PC-9 (cell line): ENCODE measurements at regions not wholly inside any gene's neighbourhood (a gene's known extent, or its start where the extent isn't known, plus 50 kb on each side); places are given as distances from the start of the nearest gene placed in this dataset.

Experiments used
- BruUV-seq: library from RNA; stranded (reverse); fragments of 400-500 nt; replicated peaks from 2 replicates; lab custom pipeline; 2021; lab: Mats Ljungman, UMichigan
- CTCF ChIA-PET: fragments of 300-600 bp; sonication (Branson Sonifier 250); formaldehyde crosslinking; loops from one replicate; lab custom pipeline; 2022; ENCODE audit warnings: antibody characterized with exemption; lab: Charles Lee
- POLR2A ChIA-PET: fragments of 300-600 bp; sonication (Branson Sonifier 250); formaldehyde crosslinking; loops from one replicate; lab custom pipeline; 2022; ENCODE audit warnings: antibody characterized with exemption; ENCODE audit not compliant: unreplicated experiment; lab: Charles Lee
- DNase-seq, 2 experiments: peaks; one replicate each; pipeline versions ENCODE4 v3.0.0 to v3.0.0-alpha.2; 2015 to 2022; ENCODE audit warnings: mixed read lengths in 1 of 2
- H2AFZ ChIP-seq: fragments of 200-600 bp; sonication (generic); 2 replicates; pipeline ENCODE4 v1.8.1; 2017; ENCODE audit warnings: antibody characterized with exemption
- H3F3A ChIP-seq: fragments of 200-600 bp; sonication (generic); 2 replicates; pipeline ENCODE4 v1.8.1; 2017; ENCODE audit warnings: antibody characterized with exemption, mild to moderate bottlenecking, low read depth; ENCODE audit not compliant: insufficient read depth
- H3K27ac ChIP-seq: fragments of 200-600 bp; sonication (generic); 2 replicates; pipeline ENCODE4 v1.6.1; 2016; ENCODE audit warnings: mixed run types
- H3K27me3 ChIP-seq: fragments of 200-600 bp; sonication (generic); 2 replicates; pipeline ENCODE4 v1.6.1; 2016; ENCODE audit warnings: low read depth, mixed run types; ENCODE audit not compliant: insufficient read depth
- H3K36me3 ChIP-seq: fragments of 200-600 bp; sonication (generic); 2 replicates; pipeline ENCODE4 v1.6.1; 2016; ENCODE audit warnings: low read depth, mixed run types
- H3K4me1 ChIP-seq: fragments of 200-600 bp; sonication (generic); replicated peaks from 2 replicates; pipeline ENCODE4 v1.6.1; 2016; ENCODE audit warnings: mixed run types; ENCODE audit not compliant: insufficient read depth
- H3K4me2 ChIP-seq: fragments of 200-600 bp; sonication (generic); 2 replicates; pipeline ENCODE4 v1.6.1; 2017; ENCODE audit warnings: mixed run types
- H3K4me3 ChIP-seq: fragments of 200-600 bp; sonication (generic); 2 replicates; pipeline ENCODE4 v1.6.1; 2016; ENCODE audit warnings: mixed run types
- H3K79me2 ChIP-seq: fragments of 200-600 bp; sonication (generic); 2 replicates; pipeline ENCODE4 v1.6.1; 2017; ENCODE audit warnings: low read depth, mixed run types
- H3K9me2 ChIP-seq: fragments of 200-600 bp; sonication (generic); 2 replicates; pipeline ENCODE4 v1.8.1; 2017; ENCODE audit warnings: mild to moderate bottlenecking; ENCODE audit not compliant: insufficient read depth
- H3K9me3 ChIP-seq: fragments of 200-600 bp; sonication (generic); 2 replicates; pipeline ENCODE4 v1.8.1; 2016; ENCODE audit warnings: low read depth; ENCODE audit not compliant: insufficient read depth
- H4K20me1 ChIP-seq: fragments of 200-600 bp; sonication (generic); 2 replicates; pipeline ENCODE4 v1.8.1; 2017; ENCODE audit not compliant: insufficient read depth
- CTCF ChIP-seq: fragments of 200-600 bp; sonication (generic); conservative IDR thresholded peaks from 2 replicates; pipeline ENCODE4 v1.6.1; 2017; ENCODE audit warnings: mixed run types, antibody characterized with exemption, mild to moderate bottlenecking, moderate library complexity
- EZH2 ChIP-seq: fragments of 200-600 bp; sonication (generic); IDR thresholded peaks from 2 replicates; pipeline ENCODE4 v1.8.0; 2017; ENCODE audit warnings: antibody characterized with exemption, low read depth
- intact Hi-C: fragments of 100-400 bp; cut with micrococcal nuclease; formaldehyde crosslinking; loops from one replicate; pipeline ENCODE4 v1.10.0; 2022; ENCODE audit not compliant: unreplicated experiment

GRCh38 chr12:30201301-30202160 is 417.8 kb upstream of the TMTC1 start:
- Histone ChIP-seq H3K36me3 (no peaks in the 10 kb centered on the region), H4K20me1 (no peaks in the 10 kb centered on the region), H3K9me3 (no peaks in the 10 kb centered on the region), H2AFZ (no peak overlapping the region), H3K9me2 (no peaks in the 10 kb centered on the region), H3K4me2 (no peak overlapping the region), H3K4me3 (no peak overlapping the region), H3K27ac (no peak overlapping the region), H3F3A (no peaks in the 10 kb centered on the region), H3K4me1 (no peaks in the 10 kb centered on the region), H3K79me2 (no peaks in the 10 kb centered on the region), H3K27me3 (peaks cover 3% of the 10 kb centered on the region; the same call in 1 of the 2 replicates)
- TF ChIP-seq CTCF (no peak), EZH2 (no peak)
- DNase-seq = no peak
- BruUV-seq = no TSS peak
- intact Hi-C loops = no loop called here
- ChIA-PET POLR2A (interaction anchor here (0.6 kb wide), 1 partner anchor 52 kb away, joined by 3 read pairs; no protein-coding TSS in a partner anchor), CTCF (no interaction called here)

- Histone ChIP-seq H3K9me2 (no peaks in the 10 kb centered on the region), H2AFZ (no peak overlapping the region), H3K9me3 (no peaks in the 10 kb centered on the region), H3K4me3 (no peak overlapping the region), H3K27me3 (peaks cover 3% of the 10 kb centered on the region; the same call in 1 of the 2 replicates), H3F3A (no peaks in the 10 kb centered on the region), H3K79me2 (no peaks in the 10 kb centered on the region), H3K4me1 (no peaks in the 10 kb centered on the region), H3K4me2 (no peak overlapping the region), H4K20me1 (no peaks in the 10 kb centered on the region), H3K27ac (no peak overlapping the region), H3K36me3 (no peaks in the 10 kb centered on the region)
- ChIA-PET POLR2A (interaction anchor here (0.6 kb wide), 1 partner anchor 52 kb away, joined by 3 read pairs; no protein-coding TSS in a partner anchor), CTCF (no interaction called here)
- no peak for DNase-seq
- intact Hi-C loops = no loop called here
- TF ChIP-seq CTCF = no peak
- TF ChIP-seq EZH2 = no peak
- BruUV-seq = no TSS peak
These were observed 417.1 kb upstream of the TMTC1 start for GRCh38 chr12:30200864-30201263.

GRCh38 chr12:30197392-30198057 is 413.8 kb upstream of the TMTC1 start:
- Histone ChIP-seq H3K27me3 (no peaks in the 10 kb centered on the region), H3F3A (no peaks in the 10 kb centered on the region), H3K9me2 (no peaks in the 10 kb centered on the region), H3K4me2 (no peak overlapping the region), H3K9me3 (no peaks in the 10 kb centered on the region), H3K4me1 (no peaks in the 10 kb centered on the region), H3K79me2 (no peaks in the 10 kb centered on the region), H2AFZ (no peak overlapping the region), H4K20me1 (no peaks in the 10 kb centered on the region), H3K27ac (no peak overlapping the region), H3K36me3 (no peaks in the 10 kb centered on the region), H3K4me3 (no peak overlapping the region)
- TF ChIP-seq CTCF (no peak), EZH2 (no peak)
- no peak for DNase-seq
- ChIA-PET CTCF (no interaction called here), POLR2A (no interaction called here)
- BruUV-seq = no TSS peak
- intact Hi-C loops = no loop called here
